Liver (tissue), 8 donors: ENCODE measurements at regions not wholly inside any gene's neighbourhood (a gene's known extent, or its start where the extent isn't known, plus 50 kb on each side); places are given as distances from the start of the nearest gene placed in this dataset.
A peak's percentile ranks its signal among the peaks of the same experiment; 100 is the strongest.

ENCODE experiments used
- DNase-seq: peaks from one replicate; pipeline ENCODE4 v3.0.0-alpha.2; 2017; ENCODE audit warnings: low spot score
- H3K27ac ChIP-seq, 2 donors: one replicate each; pipeline ENCODE4 v1.7.0; 2013; ENCODE audit warnings: inconsistent platforms in 2 of 2, low read length in 2 of 2, control low read depth in 1 of 2, low read depth in 1 of 2, mild to moderate bottlenecking in 1 of 2
- H3K27me3 ChIP-seq, 4 donors: one replicate each; pipeline versions ENCODE4 v1.6.1 to v1.7.0; 2013; ENCODE audit warnings: low read length in 3 of 4, inconsistent platforms in 1 of 4, mild to moderate bottlenecking in 1 of 4, moderate library complexity in 1 of 4; ENCODE audit not compliant: control insufficient read depth in 4 of 4, insufficient read depth in 4 of 4
- H3K36me3 ChIP-seq, 4 donors: one replicate each; pipeline versions ENCODE4 v1.6.1 to v1.7.0; 2013; ENCODE audit warnings: low read length in 3 of 4, mild to moderate bottlenecking in 3 of 4, low read depth in 1 of 4, moderate library complexity in 1 of 4; ENCODE audit not compliant: control insufficient read depth in 4 of 4, insufficient read depth in 3 of 4
- H3K4me1 ChIP-seq, 4 donors: one replicate each; pipeline versions ENCODE4 v1.6.1 to v1.7.0; 2013; ENCODE audit warnings: low read length in 3 of 4, mild to moderate bottlenecking in 3 of 4, moderate library complexity in 1 of 4; ENCODE audit not compliant: control insufficient read depth in 4 of 4, insufficient read depth in 4 of 4
- H3K4me3 ChIP-seq, 3 donors: one replicate each; pipeline versions ENCODE4 v1.6.1 to v1.7.0; 2013; ENCODE audit warnings: low read length in 3 of 3, control low read depth in 1 of 3, low read depth in 1 of 3, mild to moderate bottlenecking in 1 of 3
- H3K9ac ChIP-seq, 2 donors: one replicate each; pipeline ENCODE4 v1.7.0; 2013; ENCODE audit warnings: low read length in 2 of 2, mild to moderate bottlenecking in 2 of 2, moderate library complexity in 2 of 2, control low read depth in 1 of 2, low read depth in 1 of 2
- H3K9me3 ChIP-seq, 4 donors: one replicate each; pipeline versions ENCODE4 v1.6.1 to v1.7.0; 2013; ENCODE audit warnings: low read length in 3 of 4; ENCODE audit not compliant: control insufficient read depth in 4 of 4
- CTCF ChIP-seq: fragments of 150-350 bp; IDR thresholded peaks from 2 replicates; pipeline ENCODE4 v1.5.1; 2017; ENCODE audit warnings: improper control_type of control experiment, low read depth, low read length; ENCODE audit not compliant: missing input control
- EGR1 ChIP-seq, 2 donors: IDR thresholded peaks; 2 replicates each; pipeline ENCODE4 v1.6.1; 2016 to 2018; ENCODE audit warnings: antibody characterized with exemption in 2 of 2, low read depth in 2 of 2
- FOXA1 ChIP-seq: IDR thresholded peaks from 2 replicates; pipeline ENCODE4 v1.6.1; 2016; ENCODE audit warnings: antibody characterized with exemption
- FOXA2 ChIP-seq: IDR thresholded peaks from 2 replicates; pipeline ENCODE4 v1.6.1; 2016; ENCODE audit warnings: antibody characterized with exemption
- GABPA ChIP-seq, 2 donors: IDR thresholded peaks in 1 of 2; conservative IDR thresholded peaks in 1 of 2; 2 replicates each; pipeline ENCODE4 v1.6.1; 2016; ENCODE audit warnings: antibody characterized with exemption in 2 of 2, mild to moderate bottlenecking in 1 of 2, moderate library complexity in 1 of 2
- HNF4A ChIP-seq, 2 donors: conservative IDR thresholded peaks; 2 replicates each; pipeline ENCODE4 v1.6.1; 2016; ENCODE audit warnings: antibody characterized with exemption in 2 of 2, mild to moderate bottlenecking in 2 of 2
- HNF4G ChIP-seq: IDR thresholded peaks from 2 replicates; pipeline ENCODE4 v1.6.1; 2016; ENCODE audit warnings: antibody characterized with exemption
- JUND ChIP-seq, 2 donors: IDR thresholded peaks; 2 replicates each; pipeline ENCODE4 v1.6.1; 2016; ENCODE audit warnings: antibody characterized with exemption in 2 of 2
- MAX ChIP-seq: IDR thresholded peaks from 2 replicates; pipeline ENCODE4 v1.6.1; 2016; ENCODE audit warnings: antibody characterized with exemption
- NR2F2 ChIP-seq: IDR thresholded peaks from 2 replicates; pipeline ENCODE4 v1.6.1; 2016; ENCODE audit warnings: antibody characterized with exemption
- RAD21 ChIP-seq, 2 donors: IDR thresholded peaks; 2 replicates each; pipeline ENCODE4 v1.6.1; 2016; ENCODE audit warnings: antibody characterized with exemption in 2 of 2, mild to moderate bottlenecking in 2 of 2
- RXRA ChIP-seq, 2 donors: IDR thresholded peaks; 2 replicates each; pipeline ENCODE4 v1.6.1; 2017 to 2018; ENCODE audit warnings: antibody characterized with exemption in 2 of 2, mild to moderate bottlenecking in 1 of 2
- SP1 ChIP-seq: IDR thresholded peaks from 2 replicates; pipeline ENCODE4 v1.6.1; 2018; ENCODE audit warnings: antibody characterized with exemption, mild to moderate bottlenecking
- TAF1 ChIP-seq: conservative IDR thresholded peaks from 2 replicates; pipeline ENCODE4 v1.6.1; 2016; ENCODE audit warnings: antibody characterized with exemption, mild to moderate bottlenecking
- YY1 ChIP-seq: IDR thresholded peaks from 2 replicates; pipeline ENCODE4 v1.6.1; 2016; ENCODE audit warnings: antibody characterized with exemption, mild to moderate bottlenecking
- WGBS: extraction: QIAGEN DNeasy Blood & Tissue Kit; methylation state at CpG from one replicate; pipeline ENCODE4 v1.1.7; 2013; 5-methylcytosine and 5-hydroxymethylcytosine counted together
- TF ChIP-seq, protein P1 (sequence below): IDR thresholded peaks from 2 replicates; pipeline ENCODE4 v1.6.1; 2016; ENCODE audit warnings: antibody characterized with exemption
- TF ChIP-seq, protein P2 (sequence below): IDR thresholded peaks from 2 replicates; pipeline ENCODE4 v1.6.1; 2016; ENCODE audit warnings: antibody characterized with exemption
- TF ChIP-seq, protein P3 (sequence below): IDR thresholded peaks from 2 replicates; pipeline ENCODE4 v1.6.1; 2016; ENCODE audit warnings: antibody characterized with exemption, mild to moderate bottlenecking
- donor health status: healthy.
- donor health status: healthy.
- donor health status: healthy.
- donor health status: healthy.
- donor health status: healthy.

GRCh38 chr22:27644566-27644965 lies 157.0 kb downstream of the MN1 start:
- no peak for TF ChIP-seq TAF1
- Histone ChIP-seq H3K36me3 (no peaks in the 10 kb centered on the region), H3K27ac (no peak overlapping the region), H3K27me3 (no peaks in the 10 kb centered on the region), H3K4me3 (no peak overlapping the region), H3K9me3 (no peaks in the 10 kb centered on the region), H3K9ac (no peak overlapping the region), H3K4me1 (peaks cover 0 to 7% (median 2%) of the 10 kb centered on the region in 4 donors)
- no peak for DNase-seq
- WGBS = 82% methylated on average over 7 of the region's 7 CpGs

GRCh38 chr22:27647540-27647939 lies 154.0 kb downstream of the MN1 start:
- Histone ChIP-seq H3K36me3 (no peaks in the 10 kb centered on the region), H3K9me3 (no peaks in the 10 kb centered on the region), H3K27ac (no peak overlapping the region), H3K4me1 (peaks cover 0 to 7% (median 2%) of the 10 kb centered on the region in 4 donors), H3K9ac (no peak overlapping the region), H3K4me3 (no peak overlapping the region), H3K27me3 (no peaks in the 10 kb centered on the region)
- TF ChIP-seq RXRA (IDR thresholded peaks at IDR 0.05) (peak; percentile 23 to 38), SP1 (peak; percentile 39), FOXA2 (no peak), FOXA1 (no peak), EGR1 (IDR thresholded peaks at IDR 0.05; ENCODE audit: low read depth in 2 of 2) (no peak), JUND (IDR thresholded peaks at IDR 0.05) (no peak), HNF4G (peak; percentile 71), GABPA (IDR thresholded peaks at IDR 0.05 in 1 of 2, conservative IDR thresholded peaks at IDR 0.05 in 1 of 2) (no peak), HNF4A (conservative IDR thresholded peaks at IDR 0.05) (peak; percentile 88 to 89), YY1 (no peak), TAF1 (no peak), NR2F2 (no peak), RAD21 (IDR thresholded peaks at IDR 0.05) (peak; percentile 5 to 16), CTCF (no peak), MAX (no peak)
- TF ChIP-seq, protein P1, sequence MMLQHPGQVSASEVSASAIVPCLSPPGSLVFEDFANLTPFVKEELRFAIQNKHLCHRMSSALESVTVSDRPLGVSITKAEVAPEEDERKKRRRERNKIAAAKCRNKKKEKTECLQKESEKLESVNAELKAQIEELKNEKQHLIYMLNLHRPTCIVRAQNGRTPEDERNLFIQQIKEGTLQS = no peak
- TF ChIP-seq, protein P2, sequence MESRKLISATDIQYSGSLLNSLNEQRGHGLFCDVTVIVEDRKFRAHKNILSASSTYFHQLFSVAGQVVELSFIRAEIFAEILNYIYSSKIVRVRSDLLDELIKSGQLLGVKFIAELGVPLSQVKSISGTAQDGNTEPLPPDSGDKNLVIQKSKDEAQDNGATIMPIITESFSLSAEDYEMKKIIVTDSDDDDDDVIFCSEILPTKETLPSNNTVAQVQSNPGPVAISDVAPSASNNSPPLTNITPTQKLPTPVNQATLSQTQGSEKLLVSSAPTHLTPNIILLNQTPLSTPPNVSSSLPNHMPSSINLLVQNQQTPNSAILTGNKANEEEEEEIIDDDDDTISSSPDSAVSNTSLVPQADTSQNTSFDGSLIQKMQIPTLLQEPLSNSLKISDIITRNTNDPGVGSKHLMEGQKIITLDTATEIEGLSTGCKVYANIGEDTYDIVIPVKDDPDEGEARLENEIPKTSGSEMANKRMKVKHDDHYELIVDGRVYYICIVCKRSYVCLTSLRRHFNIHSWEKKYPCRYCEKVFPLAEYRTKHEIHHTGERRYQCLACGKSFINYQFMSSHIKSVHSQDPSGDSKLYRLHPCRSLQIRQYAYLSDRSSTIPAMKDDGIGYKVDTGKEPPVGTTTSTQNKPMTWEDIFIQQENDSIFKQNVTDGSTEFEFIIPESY = no peak
- TF ChIP-seq, protein P3, sequence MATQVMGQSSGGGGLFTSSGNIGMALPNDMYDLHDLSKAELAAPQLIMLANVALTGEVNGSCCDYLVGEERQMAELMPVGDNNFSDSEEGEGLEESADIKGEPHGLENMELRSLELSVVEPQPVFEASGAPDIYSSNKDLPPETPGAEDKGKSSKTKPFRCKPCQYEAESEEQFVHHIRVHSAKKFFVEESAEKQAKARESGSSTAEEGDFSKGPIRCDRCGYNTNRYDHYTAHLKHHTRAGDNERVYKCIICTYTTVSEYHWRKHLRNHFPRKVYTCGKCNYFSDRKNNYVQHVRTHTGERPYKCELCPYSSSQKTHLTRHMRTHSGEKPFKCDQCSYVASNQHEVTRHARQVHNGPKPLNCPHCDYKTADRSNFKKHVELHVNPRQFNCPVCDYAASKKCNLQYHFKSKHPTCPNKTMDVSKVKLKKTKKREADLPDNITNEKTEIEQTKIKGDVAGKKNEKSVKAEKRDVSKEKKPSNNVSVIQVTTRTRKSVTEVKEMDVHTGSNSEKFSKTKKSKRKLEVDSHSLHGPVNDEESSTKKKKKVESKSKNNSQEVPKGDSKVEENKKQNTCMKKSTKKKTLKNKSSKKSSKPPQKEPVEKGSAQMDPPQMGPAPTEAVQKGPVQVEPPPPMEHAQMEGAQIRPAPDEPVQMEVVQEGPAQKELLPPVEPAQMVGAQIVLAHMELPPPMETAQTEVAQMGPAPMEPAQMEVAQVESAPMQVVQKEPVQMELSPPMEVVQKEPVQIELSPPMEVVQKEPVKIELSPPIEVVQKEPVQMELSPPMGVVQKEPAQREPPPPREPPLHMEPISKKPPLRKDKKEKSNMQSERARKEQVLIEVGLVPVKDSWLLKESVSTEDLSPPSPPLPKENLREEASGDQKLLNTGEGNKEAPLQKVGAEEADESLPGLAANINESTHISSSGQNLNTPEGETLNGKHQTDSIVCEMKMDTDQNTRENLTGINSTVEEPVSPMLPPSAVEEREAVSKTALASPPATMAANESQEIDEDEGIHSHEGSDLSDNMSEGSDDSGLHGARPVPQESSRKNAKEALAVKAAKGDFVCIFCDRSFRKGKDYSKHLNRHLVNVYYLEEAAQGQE = no peak
- DNase-seq = no peak
- 38% methylated on average over 3 of the region's 3 CpGs for WGBS
